ENCODE measurements at regions not wholly inside any gene's neighbourhood (a gene's known extent, or its start where the extent isn't known, plus 50 kb on each side); places are given as distances from the start of the nearest gene placed in this dataset.

DNA sequence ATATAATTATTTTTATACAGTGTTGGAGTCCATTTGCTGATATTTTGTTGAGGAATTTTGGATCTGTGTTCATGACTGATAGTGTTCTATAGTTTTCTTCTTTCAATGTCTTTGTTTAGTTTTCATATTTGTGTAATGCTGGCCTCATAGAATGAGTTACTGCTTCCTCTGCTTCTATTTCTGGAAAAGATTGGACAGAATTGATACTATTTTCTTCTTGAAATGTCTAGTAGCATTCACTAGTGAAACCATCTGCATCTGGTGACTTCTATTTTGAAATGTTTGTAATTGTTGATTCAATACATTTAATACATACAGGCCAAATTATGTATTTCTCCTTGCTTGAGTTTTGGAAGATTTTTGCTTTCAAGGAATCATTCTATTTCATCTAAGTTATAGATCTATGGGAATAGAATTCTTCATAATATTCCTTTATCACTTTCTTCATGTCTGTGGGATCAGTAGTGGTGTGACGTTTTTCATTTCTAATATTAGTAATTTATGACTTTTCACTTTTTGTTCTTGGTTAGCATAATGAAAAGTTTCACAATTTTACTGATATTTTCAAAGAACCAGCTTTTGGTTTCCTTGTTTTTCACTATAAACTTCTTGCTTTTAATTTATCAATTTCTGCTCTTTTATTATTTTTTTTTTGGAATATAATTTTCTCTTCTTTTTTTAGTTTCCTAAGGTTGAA is 509.9 kb upstream of the VRK2 start:
- DNase-seq, result no peak

DNA sequence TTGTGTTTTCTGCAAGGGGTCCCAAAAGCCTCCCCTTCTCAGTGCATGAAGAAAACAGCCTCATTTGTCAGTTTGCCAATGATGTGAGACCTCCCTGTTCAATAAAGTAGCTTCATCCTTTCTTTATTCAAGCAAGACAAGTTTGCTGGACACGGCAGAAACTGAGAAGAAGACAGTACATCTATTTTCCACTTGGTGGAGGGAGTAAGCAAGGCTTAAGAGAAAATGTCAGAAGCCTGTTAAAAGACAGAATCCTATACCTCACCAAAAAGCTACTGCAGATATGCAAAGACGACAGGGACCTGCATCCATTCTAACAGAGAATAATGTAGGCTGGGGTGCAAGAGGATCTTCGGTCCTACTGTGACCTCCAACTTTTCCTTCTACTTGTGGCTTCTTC is 506.8 kb upstream of the VRK2 start:
- DNase-seq, result no peak

DNA sequence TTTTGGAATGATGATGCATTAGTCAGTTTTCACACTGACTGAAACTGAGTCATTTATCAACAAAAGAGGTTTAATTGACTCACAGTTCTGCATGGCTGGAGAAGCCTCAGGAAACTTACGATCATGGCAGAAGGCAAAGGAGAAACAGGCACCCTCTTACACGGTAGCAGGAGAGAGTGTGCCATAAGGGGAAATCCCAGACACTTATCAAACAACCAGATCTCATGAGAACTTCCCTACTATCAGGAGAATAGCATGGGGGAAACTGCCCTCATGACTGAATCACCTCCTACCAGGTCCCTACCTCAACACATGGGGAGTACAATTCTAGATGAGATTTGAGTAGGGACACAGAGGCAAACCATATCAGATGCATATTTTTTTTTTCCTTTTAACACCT is 504.5 kb upstream of the VRK2 start:
- DNase-seq, result no peak

DNA sequence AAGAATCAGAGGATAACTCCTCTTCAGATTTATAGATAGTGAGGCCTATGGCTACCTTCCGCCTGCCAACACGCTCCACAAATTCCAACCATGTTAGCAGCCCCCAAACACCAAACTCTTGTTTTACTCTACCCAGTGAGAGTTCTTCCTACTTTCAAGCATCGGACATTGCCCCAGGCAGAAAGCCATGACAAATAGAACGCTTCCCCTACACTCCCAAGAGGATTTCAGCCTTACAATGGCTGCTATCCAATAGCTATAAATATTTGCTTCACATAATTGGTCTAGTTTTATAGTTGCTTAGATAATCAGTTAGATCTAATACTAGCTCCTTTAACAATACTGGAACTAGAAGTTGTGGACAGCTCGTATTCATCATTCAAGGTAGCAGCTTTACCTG is 503.4 kb upstream of the VRK2 start:
- DNase-seq, result no peak

DNA sequence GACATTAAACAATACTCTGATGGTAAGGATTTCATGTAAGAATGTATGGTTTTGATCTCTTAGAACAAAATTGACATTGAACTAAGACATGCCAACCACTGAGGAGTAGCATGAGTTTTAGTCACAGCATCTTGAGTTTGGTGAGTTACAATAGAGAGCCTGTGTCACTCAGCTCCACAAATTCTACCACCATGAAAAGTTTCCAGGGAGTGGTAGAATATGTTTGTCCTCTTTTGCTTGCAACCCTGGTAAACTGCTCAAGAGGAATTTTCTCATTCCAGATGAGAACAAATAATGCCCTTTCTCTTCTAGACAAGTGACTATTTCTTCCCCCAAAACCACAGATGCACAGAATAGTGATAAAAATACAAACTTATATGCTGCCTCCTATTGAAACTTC is 502.0 kb upstream of the VRK2 start:
- no peak for DNase-seq

DNA sequence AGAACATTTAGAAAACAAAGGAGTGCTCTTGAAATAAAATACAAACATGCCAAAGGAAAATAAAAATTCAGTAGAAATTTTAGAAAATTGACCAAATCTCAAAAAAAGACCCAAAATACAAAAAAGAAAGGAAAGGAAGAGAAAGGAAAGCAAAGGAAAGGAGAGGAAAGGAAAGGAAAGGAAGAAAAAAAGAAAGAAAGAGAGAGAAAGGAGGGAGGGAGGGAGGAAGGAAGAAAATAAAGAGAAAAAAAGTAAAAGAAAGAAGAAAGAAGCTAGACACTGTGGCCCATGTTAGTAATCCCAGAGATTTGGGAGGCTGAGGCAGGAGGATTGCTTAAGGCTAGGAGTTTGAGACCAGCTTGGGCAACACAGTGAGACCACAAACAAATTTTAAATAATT is 500.1 kb upstream of the VRK2 start:
- no peak for DNase-seq

DNA sequence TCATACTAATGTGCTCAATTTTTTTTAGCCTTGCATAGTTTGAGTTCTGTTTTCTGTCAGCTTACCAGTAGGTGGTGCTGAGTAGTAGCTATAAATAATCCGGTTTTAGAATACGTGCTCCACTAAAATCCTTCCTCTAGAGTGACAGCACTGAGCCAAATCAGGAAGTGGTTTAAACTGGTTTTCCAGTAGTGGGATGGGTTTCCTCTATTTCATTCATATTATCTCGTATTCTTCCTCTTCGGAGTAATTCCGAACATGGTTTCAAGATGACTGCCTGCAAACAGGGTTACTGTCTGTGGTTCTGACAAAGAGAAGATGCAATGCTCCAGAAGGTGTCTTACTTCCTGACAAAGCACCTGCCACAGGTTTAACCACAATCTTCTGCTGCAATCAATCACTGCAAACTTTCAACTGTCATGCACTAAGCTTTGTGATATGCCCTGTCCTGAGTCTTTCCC is 496.9 kb upstream of the VRK2 start:
- no peak for DNase-seq

DNA sequence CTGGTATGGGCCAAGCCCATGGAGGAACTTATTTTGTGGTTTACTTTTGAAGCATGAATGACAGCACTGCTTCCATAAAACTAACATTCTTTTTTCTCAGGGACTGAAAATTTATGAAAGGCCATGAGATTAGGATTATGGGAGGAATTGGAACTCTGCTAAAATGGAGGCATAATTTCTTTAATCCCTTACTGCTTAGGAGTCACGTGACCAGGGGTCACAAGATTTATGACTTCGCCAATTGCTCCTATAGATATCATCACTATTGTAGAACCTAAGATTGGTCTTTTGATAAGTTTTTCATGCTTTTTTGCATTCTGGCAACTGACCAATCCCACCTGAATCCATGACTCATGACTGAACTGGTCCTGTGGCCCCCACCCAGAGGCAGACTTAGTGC is 495.7 kb upstream of the VRK2 start:
- no peak for DNase-seq

DNA sequence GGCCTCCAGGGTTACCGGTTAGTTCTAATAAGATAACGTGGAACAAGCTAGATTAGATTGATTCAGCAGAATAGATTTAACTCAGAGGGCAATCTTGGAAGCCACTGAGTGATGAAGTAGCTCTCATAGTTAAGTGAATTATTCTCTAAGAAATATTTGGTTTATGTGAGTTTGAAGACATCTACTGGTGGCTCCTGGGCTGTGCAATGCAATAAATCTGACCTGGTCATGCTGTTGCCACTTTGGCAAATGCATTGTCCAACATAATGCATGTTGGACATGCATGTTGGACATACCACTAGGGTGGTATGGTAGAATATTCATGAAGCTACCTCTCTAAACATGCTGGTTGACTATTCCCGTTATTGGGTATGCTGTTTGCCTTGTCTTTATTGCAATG is 493.7 kb upstream of the VRK2 start:
- no peak for DNase-seq

DNA sequence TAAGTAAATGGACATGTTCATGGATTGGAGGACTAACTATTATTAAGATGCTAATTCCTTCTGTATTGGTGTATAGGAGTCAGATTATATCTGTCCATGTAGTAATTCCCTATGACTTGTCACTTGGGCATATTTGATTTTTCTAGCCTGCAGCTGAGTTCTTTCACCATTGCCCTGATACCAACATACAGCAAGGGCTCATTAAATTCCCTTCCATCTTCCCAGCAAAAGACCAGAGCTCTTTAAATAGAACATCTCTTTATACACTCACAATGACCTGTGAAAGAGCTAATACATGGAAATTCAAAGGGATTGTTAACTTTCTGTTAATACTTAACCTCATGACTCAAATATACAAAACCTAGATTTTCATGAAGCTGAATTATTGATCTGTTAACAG is 492.3 kb upstream of the VRK2 start:
- no peak for DNase-seq

DNA sequence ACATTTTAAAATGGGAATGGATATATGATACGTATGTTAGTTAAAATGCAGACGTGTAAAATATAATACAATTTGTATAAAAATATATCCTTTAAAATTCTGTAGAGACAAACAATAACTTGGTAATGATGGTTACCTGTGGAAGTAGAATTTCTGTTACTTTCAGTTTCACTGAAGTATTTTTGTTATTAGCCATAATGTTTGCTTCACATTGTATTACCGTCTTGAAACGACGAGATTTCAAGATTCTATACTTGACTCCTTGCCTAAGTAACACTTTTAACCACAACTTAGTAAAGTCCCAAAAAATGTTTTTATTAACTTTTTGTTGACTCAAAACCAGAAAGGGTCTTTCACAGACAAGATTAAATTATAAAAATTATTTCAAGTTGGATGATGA is 488.3 kb upstream of the VRK2 start:
- no peak for DNase-seq

DNA sequence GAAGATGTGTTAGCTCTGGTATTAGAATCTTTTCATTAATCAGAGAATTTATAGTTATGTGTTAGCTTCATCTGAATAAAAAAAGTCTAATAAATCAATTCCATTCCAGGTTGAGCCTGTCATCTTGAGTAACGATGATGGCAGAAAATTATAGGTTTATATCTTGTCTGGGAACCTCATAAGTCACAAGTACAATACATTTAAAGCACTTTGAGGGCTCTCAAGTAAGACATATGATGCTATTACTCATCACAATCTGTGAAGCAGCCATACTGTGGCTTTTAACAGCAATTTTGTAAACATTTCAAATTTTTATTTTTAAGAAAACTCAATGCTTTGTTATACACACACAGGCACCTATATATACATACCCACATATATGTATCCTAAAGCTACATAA is 484.1 kb upstream of the VRK2 start:
- no peak for DNase-seq

DNA sequence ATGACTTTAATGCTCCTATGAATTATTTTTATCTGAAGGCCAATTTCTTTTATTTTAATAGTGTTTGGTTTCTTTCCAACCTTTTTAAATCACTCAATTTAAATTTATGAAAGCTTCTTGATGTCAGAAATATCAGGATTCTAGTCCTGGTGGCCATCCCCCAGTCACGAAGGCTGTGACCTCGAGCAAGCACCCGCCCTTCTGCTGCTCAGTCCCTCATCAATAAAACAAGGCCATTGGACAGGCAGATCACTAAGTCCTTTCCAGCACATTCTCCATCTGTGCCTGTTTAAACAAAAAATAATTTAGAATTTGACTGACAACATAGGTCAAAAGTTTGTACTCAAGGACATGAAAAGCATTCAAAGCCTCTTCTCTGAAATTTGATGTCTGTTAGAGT is 483.6 kb upstream of the VRK2 start:
- no peak for DNase-seq

DNA sequence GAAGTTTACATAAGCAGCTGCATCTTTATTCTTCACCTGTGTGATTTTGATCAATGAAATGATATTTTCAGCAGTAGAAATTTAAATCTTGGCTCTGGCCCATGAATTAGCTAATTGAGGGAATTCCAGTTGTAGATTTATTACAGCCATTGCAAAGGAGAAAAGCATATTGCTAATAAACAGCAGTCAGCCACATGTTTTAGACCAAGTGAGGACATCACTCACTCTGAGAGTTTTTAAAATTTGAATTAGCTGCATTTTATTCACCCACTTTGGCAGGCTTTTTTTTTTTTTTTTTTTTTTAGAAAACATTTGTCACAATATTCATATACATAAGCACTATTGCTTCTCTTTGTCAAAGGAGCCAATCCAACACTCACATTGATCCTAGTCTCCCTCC is 479.4 kb upstream of the VRK2 start:
- no peak for DNase-seq

DNA sequence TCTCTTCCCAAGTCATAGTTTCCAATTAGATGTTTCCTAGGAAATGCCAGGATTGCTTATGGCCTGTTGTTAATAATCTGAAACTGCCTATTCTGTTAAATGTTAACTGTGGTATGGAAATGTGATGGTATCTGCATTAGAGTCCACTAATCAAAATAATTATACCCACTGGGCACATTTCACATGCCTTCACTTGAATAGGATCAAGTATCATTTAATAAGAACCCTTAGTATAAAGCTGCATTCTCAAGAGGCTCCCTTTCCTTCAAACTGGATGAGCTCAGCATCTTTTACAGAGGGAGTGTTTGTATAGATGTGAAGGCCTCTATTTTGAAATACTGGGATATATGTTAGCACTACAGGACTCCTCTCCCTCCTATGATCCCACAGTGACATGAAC is 477.2 kb upstream of the VRK2 start:
- DNase-seq, result no peak

DNA sequence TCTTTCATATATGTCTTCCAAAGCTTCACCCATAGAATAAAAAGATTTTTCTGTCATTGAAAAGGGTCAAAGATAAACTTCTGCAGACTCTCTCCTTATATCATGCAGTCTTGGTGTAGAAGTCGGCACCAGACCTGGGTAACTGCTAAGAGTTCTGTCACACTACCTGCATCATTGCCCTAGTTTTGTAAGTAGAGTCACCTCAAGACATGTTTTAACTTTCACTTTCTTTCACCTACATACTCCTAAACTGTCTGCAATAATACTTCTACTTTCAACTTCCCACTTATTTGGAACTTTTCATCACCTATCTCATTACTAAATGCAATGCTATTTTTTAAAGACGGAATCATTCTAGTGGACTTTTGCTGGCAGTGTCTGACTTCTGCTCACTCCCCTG is 475.6 kb upstream of the VRK2 start:
- DNase-seq, result no peak

DNA sequence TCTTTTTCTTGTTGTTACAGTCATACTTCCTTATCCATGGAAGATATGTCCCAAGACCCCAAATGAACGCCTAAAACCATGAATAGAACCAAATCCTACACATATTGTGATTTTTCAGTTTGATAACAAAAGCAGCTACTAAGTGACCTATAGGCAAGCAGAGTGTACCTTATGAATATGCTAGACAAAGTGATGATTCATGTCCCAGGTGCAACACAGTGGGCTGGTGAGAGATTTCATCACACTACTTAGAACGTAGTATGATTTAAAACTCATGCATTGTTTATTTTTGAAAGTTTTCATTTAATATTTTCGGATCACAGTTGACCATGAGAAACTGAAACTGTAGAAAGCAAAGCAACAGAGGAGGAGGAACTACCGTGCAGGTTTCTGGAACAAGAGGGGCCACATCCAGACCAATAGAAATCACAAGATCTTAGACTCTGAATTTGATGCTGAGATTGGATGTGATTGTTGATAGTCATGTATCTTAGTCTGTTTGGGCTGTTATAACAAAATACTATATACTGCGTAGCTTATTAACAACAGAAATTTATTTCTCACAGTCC is 470.8 kb upstream of the VRK2 start:
- DNase-seq, result no peak

DNA sequence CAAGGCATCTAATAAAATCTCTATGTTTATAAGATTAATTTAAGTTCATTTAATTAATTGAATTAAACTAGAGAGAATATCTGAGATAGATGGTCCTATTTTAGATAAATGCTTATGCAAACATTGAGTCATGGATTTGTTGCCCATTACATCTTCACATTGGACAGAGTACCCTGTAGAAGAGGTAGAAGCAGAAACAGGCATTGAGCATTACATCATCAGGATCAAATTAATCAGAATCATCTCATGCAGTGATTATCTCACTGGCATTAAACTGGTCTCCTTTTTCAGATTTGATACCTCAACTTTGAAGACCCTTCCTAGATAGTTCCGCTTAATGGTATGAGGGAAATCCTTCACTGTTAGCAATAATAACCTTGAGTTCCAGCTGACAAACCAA is 469.6 kb upstream of the VRK2 start:
- no peak for DNase-seq

DNA sequence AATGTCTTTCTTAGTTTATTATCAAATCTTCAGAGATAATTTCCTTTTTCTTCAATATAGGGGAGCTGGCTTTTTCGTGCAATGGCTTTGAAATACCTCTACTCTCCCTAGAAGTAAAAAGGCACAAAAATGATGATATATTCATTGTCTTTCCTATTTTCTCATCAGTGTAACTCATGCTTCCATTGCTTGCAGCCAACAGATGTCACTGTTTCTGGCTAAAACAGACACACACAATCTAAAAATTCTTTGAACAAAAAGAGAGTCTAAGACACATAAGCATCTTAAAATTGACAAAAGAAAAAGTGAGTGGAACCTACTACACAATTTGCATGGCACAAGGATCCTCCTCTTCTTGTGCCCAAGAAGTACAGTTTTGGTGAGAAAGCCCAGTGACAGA is 448.7 kb upstream of the VRK2 start:
- DNase-seq, result no peak

DNA sequence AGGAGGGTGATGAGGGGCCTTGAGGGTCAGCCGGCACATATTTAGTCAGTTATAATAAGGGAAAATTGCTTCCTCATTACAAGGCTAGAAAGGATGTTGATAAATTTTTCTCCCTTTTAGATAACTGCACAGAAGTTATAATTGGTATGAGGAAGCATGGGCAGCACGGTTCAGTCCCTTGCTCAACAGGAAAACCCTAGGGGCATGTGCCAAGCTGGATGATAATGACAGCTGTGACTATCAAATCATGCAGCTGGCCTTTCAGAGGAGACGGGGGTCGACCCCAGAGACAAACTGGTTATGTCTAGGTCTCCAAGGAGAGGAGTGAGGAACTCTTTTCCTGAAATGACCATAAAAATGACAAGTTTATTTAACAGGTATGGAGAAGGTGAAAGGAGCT is 448.1 kb upstream of the VRK2 start:
- no peak for DNase-seq

DNA sequence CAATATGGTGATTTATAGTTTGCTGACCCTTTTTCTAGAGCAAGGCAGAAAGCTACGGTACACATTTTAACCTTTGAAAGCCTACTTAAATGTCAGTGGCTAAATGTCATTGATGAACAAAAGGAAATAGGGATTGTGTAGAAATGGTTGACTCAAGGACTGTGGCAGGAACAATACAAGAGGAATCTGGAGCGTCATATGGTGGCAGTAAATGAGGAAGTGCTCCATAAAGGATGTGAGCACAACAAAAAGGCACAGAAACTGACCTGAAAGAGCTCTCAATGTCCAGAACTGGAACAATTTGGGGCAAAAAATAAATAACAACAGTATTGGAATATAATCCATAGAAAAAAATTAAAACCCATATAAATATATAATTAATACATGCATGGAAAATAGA is 443.9 kb upstream of the VRK2 start:
- DNase-seq, result no peak

DNA sequence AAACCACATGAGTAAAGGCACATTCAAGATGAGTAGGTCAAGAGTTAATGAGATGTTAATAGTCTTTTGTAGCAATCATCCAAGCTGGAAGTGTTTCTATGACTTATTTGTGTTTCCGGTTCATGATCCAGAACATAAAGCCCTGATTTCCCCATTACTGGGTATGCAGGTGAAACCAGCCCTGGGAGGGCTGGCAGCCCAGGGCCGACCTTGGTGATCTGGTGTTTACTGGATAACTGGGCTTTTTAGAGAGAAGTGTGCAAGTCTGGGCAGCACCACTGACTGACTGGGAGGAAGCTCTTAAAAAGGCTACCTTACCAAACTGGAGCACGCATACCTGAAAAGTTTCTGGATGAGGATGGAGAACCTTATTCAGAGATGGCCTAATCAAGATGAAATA is 431.6 kb upstream of the VRK2 start:
- no peak for DNase-seq

DNA sequence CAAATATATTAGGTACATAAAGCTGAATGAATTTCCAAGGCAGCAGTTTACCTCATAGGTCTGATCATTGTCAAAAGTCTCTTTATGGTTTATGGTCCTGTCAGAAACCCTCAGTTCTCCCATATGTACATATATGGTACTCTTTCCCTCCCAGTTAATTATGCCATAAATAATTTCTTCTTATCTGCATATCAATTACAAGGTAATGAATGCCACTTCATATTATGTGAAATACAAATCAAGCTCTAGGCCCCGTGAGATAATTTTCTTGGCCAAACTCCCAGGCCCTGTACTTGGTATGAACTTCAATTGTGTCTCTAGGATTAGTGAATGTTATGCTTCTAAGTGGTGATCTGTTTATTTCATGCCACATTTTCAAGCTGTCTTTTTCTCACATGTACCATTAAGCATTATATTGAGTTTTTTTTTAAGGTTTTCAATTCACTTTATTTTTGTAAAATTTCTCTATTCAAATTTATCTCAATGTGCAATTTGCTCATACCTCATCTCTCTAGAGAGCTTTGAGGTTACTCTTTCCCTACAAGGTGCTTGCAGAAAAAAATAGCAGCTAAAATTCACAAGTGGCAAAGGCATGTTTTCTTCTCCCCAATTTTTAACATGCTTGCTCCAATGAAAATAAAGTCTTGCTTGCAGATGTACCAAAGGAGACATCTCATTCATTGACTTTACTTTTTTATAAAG is 430.6 kb upstream of the VRK2 start:
- no peak for DNase-seq

DNA sequence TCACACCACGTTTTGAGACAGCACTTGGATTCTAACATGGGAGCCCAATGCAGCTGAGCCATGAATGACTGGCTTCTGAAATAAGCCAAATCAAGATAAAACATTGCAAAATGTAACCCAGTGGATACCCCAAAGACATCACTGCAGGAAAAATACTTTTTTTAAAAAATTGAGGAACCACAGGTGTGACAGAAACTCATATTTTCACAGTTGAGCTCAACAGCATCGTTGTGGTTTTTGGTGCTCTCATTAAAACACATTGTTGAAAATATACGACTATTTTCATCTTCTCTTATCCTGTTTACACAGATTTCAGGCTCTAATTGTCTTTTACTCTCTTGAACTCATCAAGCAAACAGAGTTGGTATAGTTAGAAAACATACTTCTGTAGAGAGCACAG is 429.3 kb upstream of the VRK2 start:
- no peak for DNase-seq
